RKO (cell line): ENCODE measurements at regions not wholly inside any gene's neighbourhood (a gene's known extent, or its start where the extent isn't known, plus 50 kb on each side); places are given as distances from the start of the nearest gene placed in this dataset.

Experiments
- DNase-seq: peaks from one replicate; pipeline ENCODE4 v3.0.0-alpha.2; 2016; ENCODE audit warnings: low spot score

- no peak for DNase-seq
Observed at GRCh38 chr13:47251771-47252170, 354.9 kb upstream of the HTR2A start.

- no peak for DNase-seq
Observed at GRCh38 chr13:47250146-47250545, 353.3 kb upstream of the HTR2A start.

- DNase-seq = no peak
Observed at GRCh38 chr13:47249266-47249665, 352.4 kb upstream of the HTR2A start.

GRCh38 chr13:47241446-47241845 is 344.6 kb upstream of the HTR2A start:
- no peak for DNase-seq

GRCh38 chr13:47239025-47239424 is 342.2 kb upstream of the HTR2A start:
- no peak for DNase-seq

- DNase-seq = peak; percentile 10
Observed at GRCh38 chr13:47237571-47237970, 340.7 kb upstream of the HTR2A start.

- DNase-seq = no peak
Observed at GRCh38 chr13:47233734-47234133, 336.9 kb upstream of the HTR2A start.

GRCh38 chr13:47232516-47232915 is 335.7 kb upstream of the HTR2A start:
- DNase-seq = no peak

- no peak for DNase-seq
Observed at GRCh38 chr13:47230155-47230554, 333.3 kb upstream of the HTR2A start.

- DNase-seq = no peak
Observed at GRCh38 chr13:47226516-47226915, 329.7 kb upstream of the HTR2A start.

- no peak for DNase-seq
Observed at GRCh38 chr13:47220453-47221140, 323.7 kb upstream of the HTR2A start.

- no peak for DNase-seq
Observed at GRCh38 chr13:47218611-47219010, 321.8 kb upstream of the HTR2A start.

- no peak for DNase-seq
Observed at GRCh38 chr13:47216176-47216822, 319.4 kb upstream of the HTR2A start.

GRCh38 chr13:47215736-47216135 is 318.9 kb upstream of the HTR2A start:
- peak; percentile 8 for DNase-seq

- DNase-seq = no peak
Observed at GRCh38 chr13:47213047-47213446, 316.2 kb upstream of the HTR2A start.

GRCh38 chr13:47211106-47211505 is 314.3 kb upstream of the HTR2A start:
- DNase-seq = no peak

- DNase-seq = no peak
Observed at GRCh38 chr13:47206111-47206510, 309.3 kb upstream of the HTR2A start.

GRCh38 chr13:47190696-47191305 is 293.9 kb upstream of the HTR2A start:
- DNase-seq = no peak

GRCh38 chr13:47188802-47189201 is 291.9 kb upstream of the HTR2A start:
- no peak for DNase-seq

GRCh38 chr13:47186471-47186870 is 289.6 kb upstream of the HTR2A start:
- DNase-seq = no peak

- no peak for DNase-seq
Observed at GRCh38 chr13:47184321-47184720, 287.5 kb upstream of the HTR2A start.

GRCh38 chr13:47179321-47179720 is 282.5 kb upstream of the HTR2A start:
- DNase-seq = no peak
